ENCODE measurements at regions not wholly inside any gene's neighbourhood (a gene's known extent, or its start where the extent isn't known, plus 50 kb on each side); places are given as distances from the start of the nearest gene placed in this dataset.

- Histone ChIP-seq H3K27me3 (ENCODE audit: low read depth) (no peaks in the 10 kb centered on the region), H3K9me3 (replicated peaks) (peaks cover 10% of the 10 kb centered on the region), H3K4me3 (no peak overlapping the region), H3K36me3 (no peaks in the 10 kb centered on the region), H3K27ac (replicated peaks) (no peak overlapping the region), H3K4me1 (no peaks in the 10 kb centered on the region)
- no peak for DNase-seq
- intact Hi-C loops (cut with micrococcal nuclease): no loop called here
- TF ChIP-seq CTCF (IDR thresholded peaks at IDR 0.05; ENCODE audit: borderline replicate concordance): no peak
Measured at GRCh38 chr6:165204807-165205545, 104.4 kb downstream of the C6orf118 start.

GRCh38 chr6:165200178-165200577, 109.2 kb downstream of the C6orf118 start:
- Histone ChIP-seq H3K36me3 (no peaks in the 10 kb centered on the region), H3K9me3 (replicated peaks) (peaks cover 32% of the 10 kb centered on the region), H3K4me1 (no peaks in the 10 kb centered on the region), H3K27me3 (ENCODE audit: low read depth) (no peaks in the 10 kb centered on the region), H3K27ac (replicated peaks) (no peak overlapping the region), H3K4me3 (no peak overlapping the region)
- intact Hi-C loops (cut with micrococcal nuclease): no loop called here
- no peak for TF ChIP-seq CTCF (IDR thresholded peaks at IDR 0.05; ENCODE audit: borderline replicate concordance)
- DNase-seq: no peak

- no peaks in the 10 kb centered on the region for H3K27me3 ChIP-seq (ENCODE audit: low read depth)
- no peaks in the 10 kb centered on the region for H3K4me1 ChIP-seq
- no peaks in the 10 kb centered on the region for H3K36me3 ChIP-seq
- intact Hi-C loops (cut with micrococcal nuclease): no loop called here
- H3K9me3 ChIP-seq (replicated peaks): peaks cover 28% of the 10 kb centered on the region
- no peak for DNase-seq
- no peak for TF ChIP-seq CTCF (IDR thresholded peaks at IDR 0.05; ENCODE audit: borderline replicate concordance)
- H3K27ac ChIP-seq (replicated peaks): no peak overlapping the region
- H3K4me3 ChIP-seq: no peak overlapping the region
Measured at GRCh38 chr6:165191461-165191860, 117.9 kb downstream of the C6orf118 start.

- no peak overlapping the region for H3K4me3 ChIP-seq
- no peak for TF ChIP-seq CTCF (IDR thresholded peaks at IDR 0.05; ENCODE audit: borderline replicate concordance)
- H3K4me1 ChIP-seq: no peaks in the 10 kb centered on the region
- intact Hi-C loops (cut with micrococcal nuclease): no loop called here
- no peak for DNase-seq
- no peaks in the 10 kb centered on the region for H3K36me3 ChIP-seq
- H3K27ac ChIP-seq (replicated peaks): no peak overlapping the region
- H3K9me3 ChIP-seq (replicated peaks): peaks cover 11% of the 10 kb centered on the region
- no peaks in the 10 kb centered on the region for H3K27me3 ChIP-seq (ENCODE audit: low read depth)
Measured at GRCh38 chr6:165186441-165187205, 122.8 kb downstream of the C6orf118 start.

GRCh38 chr6:165186041-165186440, 123.4 kb downstream of the C6orf118 start:
- H3K9me3 ChIP-seq (replicated peaks): peaks cover 9% of the 10 kb centered on the region
- TF ChIP-seq CTCF (IDR thresholded peaks at IDR 0.05; ENCODE audit: borderline replicate concordance): no peak
- H3K4me1 ChIP-seq: no peaks in the 10 kb centered on the region

More at GRCh38 chr6:165186041-165186440, 123.4 kb downstream of the C6orf118 start:
- Histone ChIP-seq H3K36me3 (no peaks in the 10 kb centered on the region), H3K4me3 (no peak overlapping the region), H3K27ac (replicated peaks) (no peak overlapping the region), H3K27me3 (ENCODE audit: low read depth) (no peaks in the 10 kb centered on the region)
- intact Hi-C loops (cut with micrococcal nuclease): no loop called here
- no peak for DNase-seq

Measured in left ventricle myocardium inferior (tissue), 1 donor.